ENCODE measurements at regions not wholly inside any gene's neighbourhood (a gene's known extent, or its start where the extent isn't known, plus 50 kb on each side); places are given as distances from the start of the nearest gene placed in this dataset.
"Not testable (repeated sequence)": the region's sequence is repeated elsewhere in the genome, so short reads cannot be mapped to it uniquely, and the experiment has no call there.

DNA sequence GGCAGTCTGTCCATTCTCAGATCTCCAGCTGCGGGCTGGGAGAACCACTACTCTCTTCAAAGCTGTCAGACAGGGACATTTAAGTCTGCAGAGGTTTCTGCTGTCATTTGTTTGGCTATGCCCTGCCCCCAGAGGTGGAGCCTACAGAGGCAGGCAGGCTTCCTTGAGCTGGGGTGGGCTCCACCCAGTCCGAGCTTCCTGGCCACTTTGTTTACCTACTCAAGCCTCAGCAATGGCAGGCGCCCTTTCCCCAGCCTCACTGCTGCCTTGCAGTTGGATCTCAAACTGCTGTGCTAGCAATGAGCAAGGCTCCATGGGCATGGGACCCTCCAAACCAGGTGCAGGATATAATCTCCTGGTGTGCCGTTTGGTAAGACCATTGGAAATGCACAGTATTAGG lies 1154.5 kb upstream of the ACO1 start:
- not testable (repeated sequence) for TF ChIP-seq EZH2 (IDR thresholded peaks at IDR 0.05; ENCODE audit: low read depth, low read length, severe bottlenecking)
- TF ChIP-seq, protein P1, sequence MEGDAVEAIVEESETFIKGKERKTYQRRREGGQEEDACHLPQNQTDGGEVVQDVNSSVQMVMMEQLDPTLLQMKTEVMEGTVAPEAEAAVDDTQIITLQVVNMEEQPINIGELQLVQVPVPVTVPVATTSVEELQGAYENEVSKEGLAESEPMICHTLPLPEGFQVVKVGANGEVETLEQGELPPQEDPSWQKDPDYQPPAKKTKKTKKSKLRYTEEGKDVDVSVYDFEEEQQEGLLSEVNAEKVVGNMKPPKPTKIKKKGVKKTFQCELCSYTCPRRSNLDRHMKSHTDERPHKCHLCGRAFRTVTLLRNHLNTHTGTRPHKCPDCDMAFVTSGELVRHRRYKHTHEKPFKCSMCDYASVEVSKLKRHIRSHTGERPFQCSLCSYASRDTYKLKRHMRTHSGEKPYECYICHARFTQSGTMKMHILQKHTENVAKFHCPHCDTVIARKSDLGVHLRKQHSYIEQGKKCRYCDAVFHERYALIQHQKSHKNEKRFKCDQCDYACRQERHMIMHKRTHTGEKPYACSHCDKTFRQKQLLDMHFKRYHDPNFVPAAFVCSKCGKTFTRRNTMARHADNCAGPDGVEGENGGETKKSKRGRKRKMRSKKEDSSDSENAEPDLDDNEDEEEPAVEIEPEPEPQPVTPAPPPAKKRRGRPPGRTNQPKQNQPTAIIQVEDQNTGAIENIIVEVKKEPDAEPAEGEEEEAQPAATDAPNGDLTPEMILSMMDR (IDR thresholded peaks at IDR 0.05; ENCODE audit: control extremely low read depth in 1 of 3, insufficient read depth in 1 of 3, low read depth in 1 of 3, low read length in 3 of 3): not testable (repeated sequence)
